Testis (tissue), 2 donors: ENCODE measurements at regions not wholly inside any gene's neighbourhood (a gene's known extent, or its start where the extent isn't known, plus 50 kb on each side); places are given as distances from the start of the nearest gene placed in this dataset.

Experiments used
- DNase-seq: peaks from one replicate; pipeline ENCODE4 v3.0.0-alpha.2; 2019
- H3K27ac ChIP-seq, 2 donors: fragments of 200-600 bp; sonication (generic); one replicate each; pipeline ENCODE4 v1.5.1; 2019
- H3K27me3 ChIP-seq: fragments of 200-600 bp; sonication (generic); one replicate; pipeline ENCODE4 v1.5.1; 2019
- H3K36me3 ChIP-seq: fragments of 200-600 bp; sonication (generic); one replicate; pipeline ENCODE4 v1.5.1; 2017; ENCODE audit warnings: low read depth; ENCODE audit errors: missing control alignments
- H3K4me1 ChIP-seq: fragments of 200-600 bp; sonication (generic); one replicate; pipeline ENCODE4 v1.5.1; 2019
- H3K4me3 ChIP-seq, 2 donors: fragments of 200-600 bp; sonication (generic); one replicate each; pipeline ENCODE4 v1.5.1; 2017 to 2019
- H3K9me3 ChIP-seq: fragments of 200-600 bp; sonication (generic); one replicate; pipeline ENCODE4 v1.5.1; 2017
- POLR2A ChIP-seq: fragments of 450-650 bp; IDR thresholded peaks from one replicate; pipeline ENCODE4 v1.6.1; 2017; ENCODE audit warnings: antibody characterized with exemption, mild to moderate bottlenecking, moderate library complexity
- WGBS, 2 donors: methylation state at CpG; one replicate each; pipeline ENCODE4 v1.1.5; 2018; 5-methylcytosine and 5-hydroxymethylcytosine counted together
- intact Hi-C: fragments of 100-400 bp; cut with DNase I; formaldehyde crosslinking; loops from one replicate; pipeline ENCODE4 v1.15.1; 2023; ENCODE audit warnings: low total_unique reads
- TF ChIP-seq, protein P1 (sequence below), 3 experiments: fragments of 450-650 bp in 2 of 3; fragments of 200-600 bp in 1 of 3; sonication (generic) in 1 of 3; IDR thresholded peaks; one replicate each; pipeline ENCODE4 v1.5.1; 2016 to 2019; ENCODE audit warnings: antibody characterized with exemption in 3 of 3, mild to moderate bottlenecking in 2 of 3, moderate library complexity in 1 of 3

DNA sequence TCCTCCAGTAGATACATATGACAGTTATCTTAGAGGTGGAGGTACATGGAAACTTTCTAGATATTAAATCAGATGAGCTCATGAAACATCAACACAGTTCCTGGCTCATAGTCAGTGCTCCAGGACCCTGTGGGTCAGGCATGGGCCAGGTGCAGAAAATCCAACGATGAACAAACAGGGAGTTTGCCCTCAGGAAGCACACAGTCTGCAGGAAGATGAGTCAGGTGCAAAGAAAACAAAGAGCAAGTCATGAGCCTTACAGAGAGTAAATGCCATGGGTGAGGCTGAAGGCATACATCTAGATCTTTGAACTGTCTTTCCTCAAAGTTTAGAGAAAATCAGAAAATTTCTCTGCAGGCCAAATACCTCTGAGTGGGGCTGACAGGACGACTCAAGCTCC, 184.2 kb upstream of the TPM1 start:
- H3K4me3 ChIP-seq = no peak overlapping the region
- no peaks in the 10 kb centered on the region for H3K36me3 ChIP-seq
- TF ChIP-seq, protein P1, sequence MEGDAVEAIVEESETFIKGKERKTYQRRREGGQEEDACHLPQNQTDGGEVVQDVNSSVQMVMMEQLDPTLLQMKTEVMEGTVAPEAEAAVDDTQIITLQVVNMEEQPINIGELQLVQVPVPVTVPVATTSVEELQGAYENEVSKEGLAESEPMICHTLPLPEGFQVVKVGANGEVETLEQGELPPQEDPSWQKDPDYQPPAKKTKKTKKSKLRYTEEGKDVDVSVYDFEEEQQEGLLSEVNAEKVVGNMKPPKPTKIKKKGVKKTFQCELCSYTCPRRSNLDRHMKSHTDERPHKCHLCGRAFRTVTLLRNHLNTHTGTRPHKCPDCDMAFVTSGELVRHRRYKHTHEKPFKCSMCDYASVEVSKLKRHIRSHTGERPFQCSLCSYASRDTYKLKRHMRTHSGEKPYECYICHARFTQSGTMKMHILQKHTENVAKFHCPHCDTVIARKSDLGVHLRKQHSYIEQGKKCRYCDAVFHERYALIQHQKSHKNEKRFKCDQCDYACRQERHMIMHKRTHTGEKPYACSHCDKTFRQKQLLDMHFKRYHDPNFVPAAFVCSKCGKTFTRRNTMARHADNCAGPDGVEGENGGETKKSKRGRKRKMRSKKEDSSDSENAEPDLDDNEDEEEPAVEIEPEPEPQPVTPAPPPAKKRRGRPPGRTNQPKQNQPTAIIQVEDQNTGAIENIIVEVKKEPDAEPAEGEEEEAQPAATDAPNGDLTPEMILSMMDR (IDR thresholded peaks at IDR 0.05) = no peak
- no peak for TF ChIP-seq POLR2A
- no peaks in the 10 kb centered on the region for H3K4me1 ChIP-seq
- no peak for DNase-seq
- no peak overlapping the region for H3K27ac ChIP-seq
- H3K27me3 ChIP-seq = no peaks in the 10 kb centered on the region
- intact Hi-C loops = no loop called here
- WGBS, 2 donors = 83 to 93% methylated on average over 2 of the region's 2 CpGs
- H3K9me3 ChIP-seq = no peaks in the 10 kb centered on the region

- 91 to 95% methylated on average over 2 of the region's 2 CpGs for WGBS, 2 donors
- H3K27ac ChIP-seq = no peak overlapping the region
- intact Hi-C loops = no loop called here
Observed at GRCh38 chr15:62862717-62863116, 179.8 kb upstream of the TPM1 start.

GRCh38 chr15:62866366-62866765, 176.2 kb upstream of the TPM1 start:
- Histone ChIP-seq H3K27me3 (no peaks in the 10 kb centered on the region), H3K4me1 (no peaks in the 10 kb centered on the region), H3K36me3 (no peaks in the 10 kb centered on the region), H3K9me3 (no peaks in the 10 kb centered on the region), H3K4me3 (no peak overlapping the region), H3K27ac (no peak overlapping the region)
- no peak for DNase-seq
- intact Hi-C loops = no loop called here
- TF ChIP-seq, protein P1 (IDR thresholded peaks at IDR 0.05) = no peak
- no peak for TF ChIP-seq POLR2A
- 88 to 89% methylated on average over 6 of the region's 6 CpGs for WGBS, 2 donors

More at GRCh38 chr15:62862717-62863116, 179.8 kb upstream of the TPM1 start:
- Histone ChIP-seq H3K4me1 (no peaks in the 10 kb centered on the region), H3K4me3 (no peak overlapping the region), H3K27me3 (no peaks in the 10 kb centered on the region), H3K9me3 (no peaks in the 10 kb centered on the region), H3K36me3 (no peaks in the 10 kb centered on the region)
- DNase-seq = no peak
- TF ChIP-seq, protein P1 (IDR thresholded peaks at IDR 0.05) = no peak
- no peak for TF ChIP-seq POLR2A

GRCh38 chr15:62867844-62868243, 174.7 kb upstream of the TPM1 start:
- no peaks in the 10 kb centered on the region for H3K27me3 ChIP-seq
- H3K36me3 ChIP-seq = no peaks in the 10 kb centered on the region
- intact Hi-C loops = no loop called here
- no peaks in the 10 kb centered on the region for H3K4me1 ChIP-seq
- H3K27ac ChIP-seq = no peak overlapping the region
- no peaks in the 10 kb centered on the region for H3K9me3 ChIP-seq
- DNase-seq = no peak
- TF ChIP-seq, protein P1 (IDR thresholded peaks at IDR 0.05) = no peak
- TF ChIP-seq POLR2A = no peak
- no peak overlapping the region for H3K4me3 ChIP-seq
- 83 to 95% methylated on average over 4 of the region's 4 CpGs for WGBS, 2 donors

- WGBS, 2 donors = 91 to 92% methylated on average over 6 of the region's 6 CpGs
- Histone ChIP-seq H3K27ac (no peak overlapping the region), H3K4me1 (no peaks in the 10 kb centered on the region)
Observed at GRCh38 chr15:62868507-62868906, 174.0 kb upstream of the TPM1 start.

More at GRCh38 chr15:62868507-62868906, 174.0 kb upstream of the TPM1 start:
- no peak overlapping the region for H3K4me3 ChIP-seq
- DNase-seq = no peak
- intact Hi-C loops = no loop called here
- H3K27me3 ChIP-seq = no peaks in the 10 kb centered on the region
- H3K36me3 ChIP-seq = no peaks in the 10 kb centered on the region
- TF ChIP-seq, protein P1 (IDR thresholded peaks at IDR 0.05) = no peak
- no peak for TF ChIP-seq POLR2A
- H3K9me3 ChIP-seq = no peaks in the 10 kb centered on the region
